CD14-positive monocyte (primary cell): ENCODE measurements at regions not wholly inside any gene's neighbourhood (a gene's known extent, or its start where the extent isn't known, plus 50 kb on each side); places are given as distances from the start of the nearest gene placed in this dataset.

Experiments used
- DNase-seq, 3 donors: peaks; one replicate each; pipeline ENCODE4 v3.0.0-alpha.2; 2011 to 2022
- H2AFZ ChIP-seq: 2 replicates; pipeline ENCODE4 v1.6.0; 2012; ENCODE audit warnings: mild to moderate bottlenecking, low read depth, low read length, inconsistent platforms; ENCODE audit not compliant: insufficient read depth, poor library complexity, severe bottlenecking
- H3K27ac ChIP-seq, 2 donors: 1 replicate in 1 of 2; 2 replicates in 1 of 2; pipeline ENCODE4 v1.5.1; 2012 to 2013; ENCODE audit warnings: low read length in 2 of 2, control low read depth in 1 of 2, inconsistent platforms in 1 of 2, low read depth in 1 of 2, mild to moderate bottlenecking in 1 of 2
- H3K27me3 ChIP-seq, 2 donors: one replicate each; pipeline versions ENCODE4 v1.6.0 to v1.6.1; 2011 to 2013; ENCODE audit warnings: low read length in 2 of 2; ENCODE audit not compliant: control insufficient read depth in 2 of 2, insufficient read depth in 2 of 2
- H3K36me3 ChIP-seq, 2 donors: replicated peaks in 1 of 2; 1 replicate in 1 of 2; 2 replicates in 1 of 2; pipeline versions ENCODE4 v1.5.1 to v1.6.1; 2012 to 2013; ENCODE audit warnings: low read length in 2 of 2, control low read depth in 1 of 2, inconsistent platforms in 1 of 2, mild to moderate bottlenecking in 1 of 2; ENCODE audit not compliant: insufficient read depth in 2 of 2, control insufficient read depth in 1 of 2
- H3K4me1 ChIP-seq, 2 donors: 1 replicate in 1 of 2; 2 replicates in 1 of 2; pipeline versions ENCODE4 v1.5.1 to v1.6.1; 2012 to 2013; ENCODE audit warnings: low read length in 2 of 2, control low read depth in 1 of 2, inconsistent platforms in 1 of 2, mild to moderate bottlenecking in 1 of 2, moderate library complexity in 1 of 2; ENCODE audit not compliant: insufficient read depth in 2 of 2, control insufficient read depth in 1 of 2
- H3K4me2 ChIP-seq: replicated peaks from 2 replicates; pipeline ENCODE3; 2012; ENCODE audit warnings: low read length, moderate library complexity, mild to moderate bottlenecking; ENCODE audit not compliant: poor library complexity, severe bottlenecking; ENCODE audit errors: extremely low read depth
- H3K4me3 ChIP-seq, 3 experiments: fragments of 200-600 bp in 1 of 3; sonication (generic) in 1 of 3; replicated peaks in 1 of 3; 1 replicate in 2 of 3; 2 replicates in 1 of 3; pipeline ENCODE4 v1.5.1; 2011 to 2013; ENCODE audit warnings: low read length in 3 of 3, mild to moderate bottlenecking in 3 of 3, control low read depth in 2 of 3, low read depth in 2 of 3, inconsistent platforms in 1 of 3, moderate library complexity in 1 of 3
- H3K79me2 ChIP-seq: 2 replicates; pipeline ENCODE4 v1.6.0; 2012; ENCODE audit warnings: mild to moderate bottlenecking, control low read depth, inconsistent platforms, low read length, moderate library complexity; ENCODE audit not compliant: insufficient read depth
- H3K9ac ChIP-seq: 2 replicates; pipeline ENCODE4 v1.6.0; 2017; ENCODE audit warnings: low read length, mild to moderate bottlenecking; ENCODE audit not compliant: insufficient read depth, poor library complexity, severe bottlenecking
- H3K9me3 ChIP-seq, 2 donors: replicated peaks in 1 of 2; 1 replicate in 1 of 2; 2 replicates in 1 of 2; pipeline versions ENCODE4 v1.5.1 to v1.6.1; 2012 to 2013; ENCODE audit warnings: low read length in 2 of 2, control low read depth in 1 of 2; ENCODE audit not compliant: control insufficient read depth in 1 of 2, insufficient read depth in 1 of 2
- H4K20me1 ChIP-seq: 2 replicates; pipeline ENCODE4 v1.6.0; 2012; ENCODE audit warnings: mild to moderate bottlenecking, low read length, control low read depth, moderate library complexity; ENCODE audit not compliant: insufficient read depth
- H3K27ac Mint-ChIP-seq, 7 donors: one replicate each; pipeline ENCODE4 v1.8.0; 2020; ENCODE audit warnings: mild to moderate bottlenecking in 7 of 7, mixed read lengths in 7 of 7, moderate library complexity in 6 of 7, inconsistent platforms in 2 of 7
- H3K27me3 Mint-ChIP-seq, 3 donors: one replicate each; pipeline ENCODE4 v1.8.0; 2021 to 2022; ENCODE audit warnings: low read depth in 3 of 3, mild to moderate bottlenecking in 3 of 3, mixed read lengths in 3 of 3, moderate library complexity in 3 of 3, inconsistent platforms in 1 of 3
- H3K36me3 Mint-ChIP-seq, 2 donors: one replicate each; pipeline ENCODE4 v1.8.0; 2020; ENCODE audit warnings: mixed read lengths in 2 of 2, inconsistent platforms in 1 of 2, mild to moderate bottlenecking in 1 of 2
- H3K4me1 Mint-ChIP-seq: one replicate; pipeline ENCODE4 v1.8.0; 2020; ENCODE audit warnings: mild to moderate bottlenecking, mixed read lengths
- H3K4me3 Mint-ChIP-seq, 2 donors: one replicate each; pipeline ENCODE4 v1.8.0; 2020; ENCODE audit warnings: mild to moderate bottlenecking in 2 of 2, mixed read lengths in 2 of 2, moderate library complexity in 1 of 2
- H3K9me3 Mint-ChIP-seq, 7 donors: one replicate each; pipeline ENCODE4 v1.8.0; 2020 to 2022; ENCODE audit warnings: mixed read lengths in 7 of 7, mild to moderate bottlenecking in 6 of 7, moderate library complexity in 6 of 7, inconsistent platforms in 2 of 7
- CTCF ChIP-seq: fragments of 200-600 bp; IDR thresholded peaks from one replicate; pipeline ENCODE4 v1.8.0; 2022; ENCODE audit warnings: antibody characterized with exemption, mild to moderate bottlenecking
- WGBS: methylation state at CpG from one replicate; pipeline ENCODE4 v1.1.5; 2013; ENCODE audit warnings: missing lambda C conversion rate; ENCODE audit not compliant: insufficient coverage; 5-methylcytosine and 5-hydroxymethylcytosine counted together
- intact Hi-C, 2 donors: fragments of 100-400 bp; cut with micrococcal nuclease; formaldehyde crosslinking; loops; one replicate each; pipeline versions ENCODE4 v1.15.0 to v1.15.1; 2023

DNA sequence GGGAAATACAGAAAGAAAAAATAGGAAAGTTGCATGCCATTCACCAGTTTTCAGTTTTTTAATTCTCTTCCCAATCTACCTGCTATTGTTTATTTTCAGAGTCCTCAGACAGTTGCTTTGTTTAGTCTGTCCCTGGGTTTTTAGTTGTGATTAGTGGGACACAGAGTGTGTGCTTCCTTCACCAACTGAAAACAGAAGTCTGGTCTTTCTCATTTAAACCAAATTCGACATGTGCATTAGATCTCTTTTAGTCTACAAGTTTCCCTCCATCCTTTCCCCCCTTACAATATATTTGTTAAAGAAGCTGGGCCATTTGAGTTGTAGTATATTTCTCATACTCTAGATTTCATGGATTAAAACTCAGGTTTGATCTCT is 58.7 kb upstream of the STMND1 start:
- Mint-ChIP-seq H3K36me3 (no peaks in the 10 kb centered on the region), H3K27me3 (peaks cover 14 to 24% (median 20%) of the 10 kb centered on the region in 3 donors)
- WGBS = no CpG with 5 or more reads among the region's 1 CpG

DNA sequence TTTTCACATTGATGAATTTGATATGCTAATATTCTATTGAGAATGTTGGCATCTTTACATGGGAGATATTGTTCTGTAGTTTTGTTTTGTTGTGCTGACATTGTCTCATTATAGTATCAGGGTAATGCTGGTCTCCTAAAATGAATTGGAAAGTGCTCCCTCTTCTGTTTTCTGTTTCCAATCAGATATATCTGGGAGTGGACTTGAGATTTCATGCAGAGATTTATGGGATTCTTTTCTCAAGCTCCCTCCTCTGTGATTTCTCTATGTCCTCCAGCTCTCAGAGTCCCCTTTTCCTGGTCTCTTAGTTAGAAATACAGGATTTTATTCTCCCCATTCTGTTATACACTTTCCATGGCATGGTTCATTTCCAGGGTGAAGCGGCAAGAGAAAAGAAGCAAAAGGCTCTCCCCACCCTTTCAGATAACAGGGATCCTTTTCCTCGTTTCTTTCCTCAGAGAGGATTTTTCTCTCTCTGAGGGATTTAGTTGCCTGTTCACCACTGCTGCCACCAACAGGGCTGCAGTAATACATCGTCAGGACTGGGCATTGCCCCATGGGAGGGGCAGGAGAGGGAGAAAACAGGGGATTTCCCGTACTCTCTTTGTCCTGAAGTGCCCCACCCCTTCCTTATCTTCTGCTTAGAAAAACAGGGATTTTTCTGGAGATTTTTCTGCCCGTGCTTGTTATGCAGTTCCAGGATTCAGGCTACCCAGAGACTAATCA is 59.3 kb upstream of the STMND1 start:
- peak overlapping the region in 1 of 2 donors; percentile 13 for H3K4me3 Mint-ChIP-seq
- TF ChIP-seq CTCF = no peak
- no peak overlapping the region for H3K27ac Mint-ChIP-seq
- Histone ChIP-seq H3K27me3 (peaks cover 3 to 16% of the 10 kb centered on the region in 2 donors), H3K9me3 (no peaks in the 10 kb centered on the region), H3K36me3 (no peaks in the 10 kb centered on the region), H2AFZ (no peak overlapping the region), H3K4me2 (no peak overlapping the region), H3K27ac (no peak overlapping the region), H3K79me2 (no peaks in the 10 kb centered on the region), H3K9ac (no peak overlapping the region), H3K4me3 (no peak overlapping the region), H3K4me1 (no peaks in the 10 kb centered on the region), H4K20me1 (no peaks in the 10 kb centered on the region)
- no peaks in the 10 kb centered on the region for H3K4me1 Mint-ChIP-seq
- DNase-seq = no peak
- no peaks in the 10 kb centered on the region for H3K36me3 Mint-ChIP-seq
- peaks cover 0 to 7% (median 2%) of the 10 kb centered on the region in 7 donors for H3K9me3 Mint-ChIP-seq
- WGBS = 40% methylated on average over 1 of the region's 5 CpGs
- H3K27me3 Mint-ChIP-seq = peaks cover 14 to 24% (median 20%) of the 10 kb centered on the region in 3 donors
- intact Hi-C loops = no loop called here

More for the DNA sequence above, 58.7 kb upstream of the STMND1 start:
- H3K9me3 Mint-ChIP-seq = peaks cover 0 to 7% (median 2%) of the 10 kb centered on the region in 7 donors
- peaks cover 3 to 16% of the 10 kb centered on the region in 2 donors for H3K27me3 ChIP-seq
- no peak overlapping the region for H3K4me2 ChIP-seq
- H3K4me3 Mint-ChIP-seq = no peak overlapping the region
- TF ChIP-seq CTCF = no peak
- no peaks in the 10 kb centered on the region for H3K9me3 ChIP-seq
- intact Hi-C loops = no loop called here
- H3K4me3 ChIP-seq = no peak overlapping the region
- no peaks in the 10 kb centered on the region for H3K4me1 Mint-ChIP-seq
- H3K4me1 ChIP-seq = no peaks in the 10 kb centered on the region
- no peak for DNase-seq
- no peaks in the 10 kb centered on the region for H3K79me2 ChIP-seq
- H4K20me1 ChIP-seq = no peaks in the 10 kb centered on the region
- no peak overlapping the region for H3K27ac ChIP-seq
- H3K36me3 ChIP-seq = no peaks in the 10 kb centered on the region
- no peak overlapping the region for H2AFZ ChIP-seq
- no peak overlapping the region for H3K9ac ChIP-seq
- no peak overlapping the region for H3K27ac Mint-ChIP-seq
